NCI-H187 (cell line): ENCODE measurements at regions not wholly inside any gene's neighbourhood (a gene's known extent, or its start where the extent isn't known, plus 50 kb on each side); places are given as distances from the start of the nearest gene placed in this dataset.
"Not testable (repeated sequence)": the region's sequence is repeated elsewhere in the genome, so short reads cannot be mapped to it uniquely, and the experiment has no call there.

Experiments
- DNase-seq, 2 experiments: peaks; one replicate each; lab custom pipeline; 2025; lab: John Stamatoyannopoulos, UW

- no peak for DNase-seq
Observed at GRCh38 chr6:112511441-112511840, 164.3 kb downstream of the RFPL4B start.

GRCh38 chr6:112513175-112513574, 166.0 kb downstream of the RFPL4B start:
- DNase-seq = no peak

GRCh38 chr6:112522587-112522986, 175.5 kb downstream of the RFPL4B start:
- DNase-seq = no peak

GRCh38 chr6:112524071-112524470, 176.9 kb downstream of the RFPL4B start:
- DNase-seq = no peak

- no peak for DNase-seq
Observed at GRCh38 chr6:112525749-112526148, 178.6 kb downstream of the RFPL4B start.

- no peak for DNase-seq
Observed at GRCh38 chr6:112526594-112526993, 179.5 kb downstream of the RFPL4B start.

- not testable (repeated sequence) for DNase-seq
Observed at GRCh38 chr6:112528306-112528705, 181.2 kb downstream of the RFPL4B start.

GRCh38 chr6:112535816-112536215, 188.7 kb downstream of the RFPL4B start:
- no peak for DNase-seq

GRCh38 chr6:112539355-112539754, 192.2 kb downstream of the RFPL4B start:
- no peak for DNase-seq

GRCh38 chr6:112541847-112542246, 194.7 kb downstream of the RFPL4B start:
- DNase-seq = not testable (repeated sequence)

GRCh38 chr6:112547321-112548085, 200.4 kb downstream of the RFPL4B start:
- not testable (repeated sequence) for DNase-seq

GRCh38 chr6:112549749-112550148, 202.6 kb downstream of the RFPL4B start:
- no peak for DNase-seq

- DNase-seq = no peak
Observed at GRCh38 chr6:112557435-112557834, 210.3 kb downstream of the RFPL4B start.

GRCh38 chr6:112557961-112558360, 210.8 kb downstream of the RFPL4B start:
- no peak for DNase-seq

- DNase-seq = no peak
Observed at GRCh38 chr6:112560651-112561050, 213.5 kb downstream of the RFPL4B start.

- no peak for DNase-seq
Observed at GRCh38 chr6:112562301-112563231, 215.4 kb downstream of the RFPL4B start.

- DNase-seq = no peak
Observed at GRCh38 chr6:112563368-112563767, 216.2 kb downstream of the RFPL4B start.

- no peak for DNase-seq
Observed at GRCh38 chr6:112568066-112568465, 220.9 kb downstream of the RFPL4B start.

GRCh38 chr6:112571488-112572270, 224.5 kb downstream of the RFPL4B start:
- no peak for DNase-seq

- peak in 1 of 2 experiments; percentile 7 for DNase-seq
Observed at GRCh38 chr6:112574190-112574589, 227.1 kb downstream of the RFPL4B start.

GRCh38 chr6:112575309-112575834, 228.2 kb downstream of the RFPL4B start:
- peak; percentile 79 to 92 for DNase-seq

GRCh38 chr6:112576423-112576822, 229.3 kb downstream of the RFPL4B start:
- DNase-seq = no peak
